Uterus (tissue), 2 donors: ENCODE measurements at regions not wholly inside any gene's neighbourhood (a gene's known extent, or its start where the extent isn't known, plus 50 kb on each side); places are given as distances from the start of the nearest gene placed in this dataset.

Source experiments
- POLR2A ChIP-seq, 2 donors: fragments of 450-650 bp; IDR thresholded peaks; one replicate each; pipeline ENCODE4 v1.6.1; 2016; ENCODE audit warnings: antibody characterized with exemption in 2 of 2, mild to moderate bottlenecking in 1 of 2, moderate library complexity in 1 of 2
- TF ChIP-seq, protein P1 (sequence below), 4 experiments: fragments of 200-600 bp in 2 of 4; fragments of 450-650 bp in 2 of 4; sonication (generic) in 2 of 4; IDR thresholded peaks; one replicate each; pipeline ENCODE4 v1.5.1; 2016 to 2019; ENCODE audit warnings: antibody characterized with exemption in 4 of 4, mild to moderate bottlenecking in 2 of 4, moderate library complexity in 1 of 4

GRCh38 chr6:167697316-167697715, 129.4 kb upstream of the AFDN start:
- TF ChIP-seq, protein P1, sequence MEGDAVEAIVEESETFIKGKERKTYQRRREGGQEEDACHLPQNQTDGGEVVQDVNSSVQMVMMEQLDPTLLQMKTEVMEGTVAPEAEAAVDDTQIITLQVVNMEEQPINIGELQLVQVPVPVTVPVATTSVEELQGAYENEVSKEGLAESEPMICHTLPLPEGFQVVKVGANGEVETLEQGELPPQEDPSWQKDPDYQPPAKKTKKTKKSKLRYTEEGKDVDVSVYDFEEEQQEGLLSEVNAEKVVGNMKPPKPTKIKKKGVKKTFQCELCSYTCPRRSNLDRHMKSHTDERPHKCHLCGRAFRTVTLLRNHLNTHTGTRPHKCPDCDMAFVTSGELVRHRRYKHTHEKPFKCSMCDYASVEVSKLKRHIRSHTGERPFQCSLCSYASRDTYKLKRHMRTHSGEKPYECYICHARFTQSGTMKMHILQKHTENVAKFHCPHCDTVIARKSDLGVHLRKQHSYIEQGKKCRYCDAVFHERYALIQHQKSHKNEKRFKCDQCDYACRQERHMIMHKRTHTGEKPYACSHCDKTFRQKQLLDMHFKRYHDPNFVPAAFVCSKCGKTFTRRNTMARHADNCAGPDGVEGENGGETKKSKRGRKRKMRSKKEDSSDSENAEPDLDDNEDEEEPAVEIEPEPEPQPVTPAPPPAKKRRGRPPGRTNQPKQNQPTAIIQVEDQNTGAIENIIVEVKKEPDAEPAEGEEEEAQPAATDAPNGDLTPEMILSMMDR (IDR thresholded peaks at IDR 0.05): no peak
- no peak for TF ChIP-seq POLR2A (IDR thresholded peaks at IDR 0.05)
